ENCODE measurements at regions not wholly inside any gene's neighbourhood (a gene's known extent, or its start where the extent isn't known, plus 50 kb on each side); places are given as distances from the start of the nearest gene placed in this dataset.

DNA sequence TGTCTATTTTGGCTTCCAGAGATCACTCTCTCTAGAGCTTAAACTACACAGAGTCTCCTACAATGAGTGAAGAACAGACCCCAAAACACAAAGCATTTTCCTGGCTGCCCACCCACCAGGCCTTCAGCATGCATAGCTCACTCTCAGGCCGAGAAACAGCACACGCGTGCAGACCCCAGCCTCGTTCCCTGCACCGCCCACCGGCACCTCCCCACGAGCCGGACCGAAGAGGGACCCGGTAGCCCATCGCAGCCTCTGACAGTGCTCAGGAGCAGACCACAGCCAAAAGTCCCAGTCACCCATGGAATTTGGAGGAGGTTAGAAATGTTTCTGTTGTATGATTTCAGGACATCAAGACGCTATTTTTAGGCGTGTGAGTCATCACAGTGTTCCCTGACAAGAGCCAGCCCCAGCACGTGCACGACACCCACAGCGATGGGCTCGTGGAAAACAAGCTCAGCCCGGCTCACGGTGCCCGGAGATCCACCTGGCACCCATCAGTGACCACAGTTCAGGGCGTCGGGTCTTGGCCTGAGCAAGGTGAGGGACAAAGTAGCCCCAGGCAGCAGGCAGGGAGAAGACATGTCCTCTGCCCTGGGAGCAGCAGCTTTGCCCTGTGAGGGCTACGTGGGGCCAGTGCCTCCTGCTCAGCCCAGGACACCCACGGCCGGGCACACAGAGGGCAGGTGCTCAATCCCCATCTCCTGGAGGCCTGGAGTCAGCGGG, 50.1 kb upstream of the SPACA7 start:
- peak; percentile 4 for ATAC-seq
- DNase-seq = no peak
- Histone ChIP-seq H3K27me3 (peaks cover 8% of the 10 kb centered on the region), H3K4me1 (no peaks in the 10 kb centered on the region), H3K4me3 (no peak overlapping the region), H3K9me3 (no peaks in the 10 kb centered on the region), H3K36me3 (no peaks in the 10 kb centered on the region), H3K27ac (no peak overlapping the region)
- TF ChIP-seq, protein P1, sequence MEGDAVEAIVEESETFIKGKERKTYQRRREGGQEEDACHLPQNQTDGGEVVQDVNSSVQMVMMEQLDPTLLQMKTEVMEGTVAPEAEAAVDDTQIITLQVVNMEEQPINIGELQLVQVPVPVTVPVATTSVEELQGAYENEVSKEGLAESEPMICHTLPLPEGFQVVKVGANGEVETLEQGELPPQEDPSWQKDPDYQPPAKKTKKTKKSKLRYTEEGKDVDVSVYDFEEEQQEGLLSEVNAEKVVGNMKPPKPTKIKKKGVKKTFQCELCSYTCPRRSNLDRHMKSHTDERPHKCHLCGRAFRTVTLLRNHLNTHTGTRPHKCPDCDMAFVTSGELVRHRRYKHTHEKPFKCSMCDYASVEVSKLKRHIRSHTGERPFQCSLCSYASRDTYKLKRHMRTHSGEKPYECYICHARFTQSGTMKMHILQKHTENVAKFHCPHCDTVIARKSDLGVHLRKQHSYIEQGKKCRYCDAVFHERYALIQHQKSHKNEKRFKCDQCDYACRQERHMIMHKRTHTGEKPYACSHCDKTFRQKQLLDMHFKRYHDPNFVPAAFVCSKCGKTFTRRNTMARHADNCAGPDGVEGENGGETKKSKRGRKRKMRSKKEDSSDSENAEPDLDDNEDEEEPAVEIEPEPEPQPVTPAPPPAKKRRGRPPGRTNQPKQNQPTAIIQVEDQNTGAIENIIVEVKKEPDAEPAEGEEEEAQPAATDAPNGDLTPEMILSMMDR (IDR thresholded peaks at IDR 0.05) = no peak
- intact Hi-C loops (cut with DNase I) = no loop called here

Measured in upper lobe of right lung (tissue), 1 donor.